HG02840 (cell line): ENCODE measurements at regions not wholly inside any gene's neighbourhood (a gene's known extent, or its start where the extent isn't known, plus 50 kb on each side); places are given as distances from the start of the nearest gene placed in this dataset.
"Not testable (repeated sequence)": the region's sequence is repeated elsewhere in the genome, so short reads cannot be mapped to it uniquely, and the experiment has no call there.

Experiments
- ATAC-seq: cut with Tn5 transposase; IDR thresholded peaks from one replicate; pipeline ENCODE4 v1.9.1; 2021; ENCODE audit warnings: mild to moderate bottlenecking, moderate library complexity, moderate number of reproducible peaks; ENCODE audit not compliant: unreplicated experiment, low FRiP score

DNA sequence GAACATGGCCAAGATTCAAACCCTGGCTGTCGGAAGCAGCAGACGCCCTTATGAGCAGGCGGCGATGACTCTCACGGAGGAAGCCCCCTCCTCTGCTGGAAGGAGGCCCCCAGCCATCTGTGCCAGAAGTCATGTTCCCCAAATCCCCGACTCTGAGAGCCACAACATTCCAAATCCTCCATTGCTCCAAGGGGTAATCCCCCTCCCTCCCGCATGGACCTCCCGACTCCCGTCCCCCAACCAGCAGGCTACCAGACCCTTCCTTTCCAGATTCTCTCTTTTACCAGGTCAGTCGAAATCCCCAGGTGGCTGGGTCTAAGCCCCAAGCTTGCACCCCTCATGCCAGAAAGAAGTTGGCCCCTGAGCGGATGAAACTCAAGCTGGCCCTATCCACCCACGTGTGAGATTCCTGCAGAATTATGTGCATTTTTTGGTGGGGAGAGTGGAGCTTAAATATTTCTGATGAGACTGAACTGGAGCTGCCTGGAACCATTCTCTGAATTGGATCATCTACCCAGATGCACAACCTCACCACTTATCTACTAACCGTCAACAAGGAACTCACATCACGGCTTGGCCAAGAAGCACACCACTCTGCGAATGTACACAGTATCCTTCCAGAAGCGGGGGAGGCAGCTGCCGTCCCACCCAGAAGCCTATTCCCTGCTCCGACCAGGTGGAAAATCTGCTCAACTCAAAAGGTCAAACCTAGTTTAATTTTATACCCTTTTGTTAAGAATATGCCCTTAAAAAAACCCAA is 283.5 kb downstream of the C16orf95 start:
- ATAC-seq = no peak

- no peak for ATAC-seq
These were observed 282.9 kb downstream of the C16orf95 start for GRCh38 chr16:87034317-87034716.

DNA sequence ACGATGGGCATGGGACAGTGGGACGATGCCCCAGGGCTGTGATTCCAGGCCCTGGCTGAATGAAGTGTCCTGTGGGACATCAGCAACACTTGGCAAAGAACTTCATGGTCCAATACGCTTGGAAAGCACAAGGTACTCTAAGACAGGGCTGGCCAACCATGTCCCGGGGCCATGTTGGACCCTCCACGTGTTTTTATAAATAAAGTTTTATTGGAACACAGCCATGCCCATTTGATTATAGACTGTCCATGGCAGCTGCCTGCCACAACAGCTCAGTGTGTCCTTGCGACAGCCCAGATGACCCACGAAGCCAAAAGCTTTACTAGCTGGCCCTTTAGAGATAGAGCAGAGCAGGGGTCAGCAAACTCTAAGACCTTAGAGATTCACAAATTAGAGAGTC is 282.1 kb downstream of the C16orf95 start:
- ATAC-seq = no peak

GRCh38 chr16:87037012-87037411 is 280.2 kb downstream of the C16orf95 start:
- no peak for ATAC-seq

GRCh38 chr16:87038528-87038927 is 278.7 kb downstream of the C16orf95 start:
- ATAC-seq = not testable (repeated sequence)

GRCh38 chr16:87040169-87041117 is 276.7 kb downstream of the C16orf95 start:
- no peak for ATAC-seq

GRCh38 chr16:87041286-87041685 is 275.9 kb downstream of the C16orf95 start:
- no peak for ATAC-seq

DNA sequence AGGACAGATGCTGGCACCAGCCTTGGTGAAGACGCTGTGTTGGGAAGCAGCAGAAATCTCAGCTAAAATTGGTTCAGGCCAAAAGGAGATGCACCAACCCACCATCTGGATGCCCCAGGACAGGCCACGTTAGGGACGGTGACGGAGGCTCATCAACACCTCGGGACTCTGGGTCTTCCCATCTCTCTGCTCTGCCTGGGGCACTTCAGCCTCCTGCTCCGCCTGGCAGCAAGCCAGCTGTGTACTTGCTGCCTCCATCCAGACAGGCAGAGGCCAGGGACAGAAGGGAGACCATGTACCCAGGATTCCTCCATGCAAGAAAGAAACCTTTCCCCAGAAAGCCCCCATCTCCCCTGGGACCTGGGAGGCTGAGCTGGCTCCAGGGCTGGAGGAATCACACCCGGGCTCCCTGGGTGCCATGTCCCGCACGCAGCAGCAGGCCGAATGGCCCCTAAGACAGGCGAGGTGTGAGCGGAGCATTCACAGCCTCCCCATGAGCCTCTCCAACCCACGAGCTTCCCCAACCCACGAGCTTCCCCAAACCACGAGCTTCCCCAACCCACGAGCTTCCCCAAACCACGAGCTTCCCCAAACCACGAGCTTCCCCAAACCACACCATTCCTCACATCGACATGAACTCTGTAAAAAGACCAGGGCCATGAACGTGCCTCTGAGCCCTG is 274.5 kb downstream of the C16orf95 start:
- ATAC-seq = no peak

DNA sequence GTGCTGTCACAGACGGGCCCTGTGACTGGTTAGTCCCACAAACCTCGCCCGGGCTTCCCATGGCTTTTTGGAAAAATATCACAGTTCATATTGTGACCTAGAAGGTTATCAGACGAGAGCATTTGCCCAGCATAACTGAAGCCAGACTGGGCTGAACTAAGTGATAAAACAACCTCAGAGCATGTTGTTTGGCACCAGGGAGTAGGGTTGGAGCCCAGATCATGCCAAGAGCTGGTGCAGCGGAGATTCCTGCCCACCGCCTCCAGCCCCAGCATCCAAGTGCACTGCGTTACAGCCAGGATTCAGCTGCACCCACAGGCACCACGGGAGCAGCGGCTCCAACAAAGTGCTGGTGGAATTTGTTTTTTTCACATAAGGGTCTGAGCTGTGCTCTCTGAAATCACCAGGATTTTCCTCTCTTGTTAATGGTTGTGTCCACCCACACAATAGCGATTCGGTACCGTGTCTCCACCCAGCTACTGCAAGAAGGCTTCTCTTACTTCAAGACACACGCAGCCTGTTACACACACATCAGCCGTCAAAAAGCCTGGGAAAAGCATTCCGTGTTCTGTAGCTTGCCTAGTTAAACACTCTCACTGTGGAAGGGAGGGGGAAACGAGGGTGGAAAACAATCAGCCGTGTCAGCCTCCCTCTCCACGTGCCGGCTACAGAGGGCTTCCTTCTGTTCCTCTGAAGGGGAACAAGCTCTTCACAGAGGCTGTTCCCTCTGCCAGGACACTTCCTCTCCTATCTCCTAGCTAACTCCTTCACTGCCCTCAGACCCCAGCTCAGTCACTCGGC is 273.8 kb downstream of the C16orf95 start:
- ATAC-seq = no peak

DNA sequence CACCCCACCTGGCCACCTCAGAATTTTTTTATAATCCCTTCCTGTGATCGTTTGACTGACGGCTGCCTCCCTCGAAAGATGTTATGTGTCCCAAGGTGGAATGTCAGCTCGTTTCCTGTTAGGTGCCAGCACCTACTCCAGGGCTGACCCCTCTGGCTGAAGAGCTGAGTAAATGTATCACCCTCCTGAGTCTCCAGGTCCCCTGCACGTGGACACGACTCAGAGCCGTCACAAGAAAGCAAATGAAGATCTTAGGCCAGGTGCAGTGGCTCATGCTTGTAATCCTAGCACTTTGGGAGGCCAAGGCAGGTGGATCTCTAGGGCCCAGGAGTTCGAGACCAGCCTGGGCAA is 273.2 kb downstream of the C16orf95 start:
- ATAC-seq = no peak

GRCh38 chr16:87044829-87045228 is 272.4 kb downstream of the C16orf95 start:
- ATAC-seq = no peak

DNA sequence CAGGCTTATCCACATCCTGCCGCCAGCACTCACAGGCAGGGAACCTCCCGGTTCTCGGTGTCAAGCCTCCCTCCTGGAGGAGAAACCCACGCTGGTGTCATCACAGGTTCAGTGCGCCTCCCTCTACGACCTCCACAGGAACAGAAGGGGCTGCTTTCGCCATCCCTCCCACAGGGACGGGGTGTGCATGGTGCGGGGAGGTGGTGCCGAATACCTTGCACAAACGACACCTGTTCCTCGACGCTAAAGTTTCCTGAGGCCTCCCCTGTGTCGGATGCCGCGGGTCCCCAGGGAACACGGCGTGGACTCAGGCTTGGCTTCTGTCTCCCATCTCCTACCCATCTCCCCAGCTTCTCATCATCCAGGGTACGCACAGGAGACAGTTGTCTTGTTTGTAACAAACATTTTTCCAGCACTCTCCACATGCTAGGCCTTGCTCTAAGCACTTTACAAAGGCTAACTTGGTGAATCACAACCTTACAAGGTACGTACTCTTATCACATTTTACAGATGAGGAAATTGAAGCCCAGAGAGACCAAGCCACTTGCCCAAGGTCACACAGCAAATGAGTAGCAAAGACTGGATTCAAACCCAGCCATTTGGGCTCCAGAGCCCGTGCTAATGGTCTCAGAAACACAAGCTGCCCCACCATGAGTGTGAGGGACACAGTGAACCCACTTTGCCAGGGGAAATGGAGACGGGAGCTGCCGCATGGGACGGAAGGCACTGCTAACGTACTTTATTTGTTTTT is 271.6 kb downstream of the C16orf95 start:
- ATAC-seq = no peak

- no peak for ATAC-seq
These were observed 271.0 kb downstream of the C16orf95 start for GRCh38 chr16:87046235-87046634.

- no peak for ATAC-seq
These were observed 269.8 kb downstream of the C16orf95 start for GRCh38 chr16:87047221-87048037.

DNA sequence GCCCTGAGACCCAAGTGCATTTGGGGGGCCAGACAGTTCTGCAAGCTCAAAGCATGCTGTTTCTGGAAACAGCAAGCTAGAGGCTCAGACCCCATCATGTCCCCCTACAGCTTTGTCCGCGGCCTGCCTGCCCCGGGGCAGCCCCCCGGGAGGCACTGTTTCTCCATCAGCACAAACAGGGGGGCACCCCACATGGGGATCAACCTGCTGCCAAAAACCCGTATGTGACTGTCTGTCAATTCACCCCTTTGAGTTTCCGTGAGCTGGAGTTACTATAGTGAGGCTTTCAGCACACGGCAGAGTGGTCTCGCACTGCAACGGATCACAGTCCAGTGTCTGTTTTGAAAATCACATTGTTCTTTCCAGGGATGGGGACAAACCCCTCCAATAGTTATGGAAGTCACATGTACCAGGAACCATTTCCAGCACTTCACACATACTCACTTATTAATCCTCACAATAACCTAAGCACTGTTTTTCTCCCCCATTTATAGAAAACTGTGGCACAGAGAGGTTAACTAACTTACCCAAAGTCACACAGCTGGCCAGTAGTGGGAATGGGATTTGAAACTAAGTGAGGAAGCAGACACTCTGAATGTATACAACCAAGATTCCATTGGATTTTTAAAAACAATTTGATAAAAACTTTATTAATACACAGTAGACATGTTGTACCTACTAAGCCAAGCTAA is 269.0 kb downstream of the C16orf95 start:
- no peak for ATAC-seq

- no peak for ATAC-seq
These were observed 268.5 kb downstream of the C16orf95 start for GRCh38 chr16:87048730-87049115.

DNA sequence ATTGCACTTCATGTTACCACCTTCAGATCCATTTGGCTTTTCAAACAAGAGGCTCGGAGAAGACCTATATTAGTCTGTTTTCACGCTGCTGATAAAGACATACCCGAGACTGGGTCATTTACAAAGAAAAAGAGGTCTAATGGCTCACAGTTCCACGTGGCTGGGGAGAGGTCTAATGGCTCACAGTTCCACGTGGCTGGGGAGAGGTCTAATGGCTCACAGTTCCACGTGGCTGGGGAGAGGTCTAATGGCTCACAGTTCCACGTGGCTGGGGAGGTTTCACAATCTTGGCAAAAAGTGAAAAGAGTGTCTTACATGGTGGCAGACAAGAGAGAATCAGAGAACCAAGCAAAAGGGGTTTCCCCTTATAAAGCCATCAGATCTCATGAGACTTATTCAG is 268.0 kb downstream of the C16orf95 start:
- ATAC-seq = not testable (repeated sequence)

DNA sequence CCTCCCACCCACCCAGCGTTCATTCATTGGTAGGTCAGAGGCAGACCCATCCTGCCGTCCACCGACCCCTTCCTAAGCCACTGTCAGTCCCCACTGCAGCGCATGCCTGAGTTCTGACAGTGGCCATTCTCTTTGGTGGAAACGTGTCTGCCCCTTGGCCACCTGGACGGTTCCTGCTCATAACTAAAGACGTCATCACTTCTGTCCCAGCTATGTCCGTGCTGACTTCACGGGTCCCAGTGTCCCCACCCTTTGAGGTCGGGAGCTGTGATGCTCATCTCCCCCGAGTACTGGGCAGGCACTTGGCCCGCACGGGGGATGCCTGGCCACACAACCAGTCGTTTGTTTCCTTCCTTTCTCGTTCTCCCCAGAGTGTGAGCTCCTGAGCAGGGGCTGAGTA is 267.1 kb downstream of the C16orf95 start:
- no peak for ATAC-seq
